ENCODE measurements at regions not wholly inside any gene's neighbourhood (a gene's known extent, or its start where the extent isn't known, plus 50 kb on each side); places are given as distances from the start of the nearest gene placed in this dataset.

DNA sequence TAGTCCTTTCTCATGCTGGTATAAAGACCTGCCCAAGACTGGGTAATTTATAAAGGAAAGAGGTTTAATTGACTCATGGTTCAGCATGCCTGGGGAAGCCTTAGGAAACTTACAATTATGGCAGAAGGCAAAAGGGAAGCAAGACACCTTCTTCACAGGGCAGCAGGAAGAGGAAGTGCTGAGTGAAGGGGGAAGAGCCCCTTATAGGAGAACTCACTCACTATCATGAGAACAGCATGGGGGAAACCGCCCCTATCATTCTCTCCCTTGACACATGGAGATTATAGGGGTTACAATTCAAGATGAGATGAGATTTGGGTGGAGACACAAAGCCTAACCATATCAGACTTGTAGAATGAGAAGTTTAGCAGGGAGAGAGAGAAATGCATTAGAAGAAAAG lies 373.3 kb upstream of the DIAPH2 start:
- no peak for DNase-seq (ENCODE audit: low read depth)

DNA sequence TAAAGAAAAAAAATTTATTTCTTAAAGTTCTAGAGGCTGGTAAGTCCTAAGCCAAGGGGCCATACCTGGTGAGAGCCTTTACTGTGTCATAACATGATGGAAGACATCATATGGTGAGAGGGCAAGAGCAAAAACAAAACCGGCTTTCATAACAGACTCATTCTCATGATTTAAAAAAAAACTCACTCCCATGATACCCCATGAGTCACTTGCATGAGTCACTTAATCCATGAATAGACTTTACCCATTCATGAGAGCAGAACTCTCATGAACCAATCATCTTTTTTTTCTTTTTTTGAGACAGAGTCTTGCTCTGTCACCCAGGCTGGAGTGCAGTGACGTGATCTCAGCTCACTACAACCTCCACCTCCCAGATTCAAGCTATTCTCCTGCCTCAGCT lies 369.7 kb upstream of the DIAPH2 start:
- DNase-seq (ENCODE audit: low read depth), result peak; percentile 15

DNA sequence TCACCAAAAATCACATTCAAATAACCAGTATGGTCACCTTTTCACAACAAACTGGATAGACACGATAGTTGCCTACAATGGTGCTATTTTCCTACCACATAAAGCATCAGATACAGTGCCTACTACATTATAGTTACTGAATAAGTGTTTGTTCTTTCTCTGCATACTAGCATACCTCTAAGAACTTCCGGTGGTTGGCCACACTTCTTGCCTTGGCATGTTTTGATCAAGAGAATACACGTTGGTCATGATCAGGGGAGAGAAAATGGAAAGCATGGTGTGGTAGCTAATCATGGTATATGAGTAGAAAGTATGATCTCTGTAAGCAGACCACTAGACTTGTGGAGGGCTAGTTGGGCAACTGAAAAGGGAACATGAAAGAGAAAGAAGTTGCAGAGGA lies 322.8 kb upstream of the DIAPH2 start:
- no peak for DNase-seq (ENCODE audit: low read depth)

DNA sequence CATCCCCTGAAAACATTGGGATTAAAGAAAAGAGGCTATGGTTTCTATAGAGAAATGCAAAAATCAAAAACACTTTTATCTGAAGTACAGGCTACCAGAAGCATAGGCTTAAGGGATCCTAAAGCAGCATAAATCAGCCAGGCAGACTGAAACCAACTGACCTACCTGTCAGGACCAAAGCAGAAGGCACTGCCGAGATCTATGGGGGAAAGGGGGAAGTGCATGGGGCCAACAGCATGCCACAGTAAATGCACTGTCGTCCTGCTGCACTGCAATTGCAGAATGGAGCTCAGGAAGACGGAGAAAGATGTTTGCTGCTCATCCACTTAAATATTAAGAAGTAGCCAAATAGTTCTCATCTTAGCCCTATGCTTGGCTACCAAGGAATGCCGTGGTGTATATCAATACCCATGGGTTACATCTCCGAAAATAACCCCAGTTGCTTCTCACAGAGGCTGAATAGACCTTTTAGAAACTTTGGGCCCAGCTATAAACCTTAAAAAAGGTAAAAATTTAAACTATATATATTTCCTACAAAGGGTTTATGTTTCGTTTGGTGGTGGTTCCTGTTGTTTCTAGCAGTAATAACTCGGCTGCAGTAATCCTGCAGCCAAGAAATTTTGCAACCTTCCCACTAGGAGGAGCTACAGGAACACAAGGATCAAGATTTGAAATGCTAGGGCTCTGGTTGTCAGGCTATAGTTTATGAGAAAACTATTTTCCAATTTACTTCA lies 312.2 kb upstream of the DIAPH2 start:
- DNase-seq (ENCODE audit: low read depth), result peak; percentile 2

DNA sequence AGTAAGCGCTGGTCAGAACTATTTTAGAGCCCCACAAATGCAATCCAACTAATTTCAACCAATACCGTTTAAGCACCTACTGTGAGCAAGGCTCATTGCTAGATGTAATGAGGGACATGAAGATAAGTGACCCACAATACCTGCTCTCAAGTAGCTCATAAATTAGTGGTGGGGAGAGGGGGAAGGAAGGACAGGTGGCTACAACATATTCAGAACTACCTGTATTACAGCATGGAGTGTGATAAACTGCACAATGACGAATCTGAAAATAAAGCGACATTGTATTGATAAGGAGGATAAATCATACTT lies 311.6 kb upstream of the DIAPH2 start:
- no peak for DNase-seq (ENCODE audit: low read depth)

DNA sequence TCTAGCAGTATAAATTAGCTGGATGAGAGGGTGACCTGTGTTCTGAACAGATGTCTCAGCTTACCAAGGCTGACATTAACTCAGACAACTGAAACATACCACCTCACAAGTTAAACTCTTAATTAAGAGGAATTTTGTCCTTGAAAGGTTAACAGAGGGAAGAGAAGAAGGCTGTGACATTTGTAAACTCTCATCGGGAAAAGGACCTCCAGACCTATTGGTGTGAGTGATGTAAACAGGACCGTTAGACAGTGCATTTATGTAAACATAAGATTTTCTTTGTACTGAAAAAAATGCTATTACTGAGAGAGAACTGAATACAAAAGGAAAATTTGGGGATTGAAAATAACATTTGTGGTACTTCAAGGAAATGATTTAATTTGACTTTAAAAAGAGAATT lies 308.4 kb upstream of the DIAPH2 start:
- DNase-seq (ENCODE audit: low read depth), result no peak

DNA sequence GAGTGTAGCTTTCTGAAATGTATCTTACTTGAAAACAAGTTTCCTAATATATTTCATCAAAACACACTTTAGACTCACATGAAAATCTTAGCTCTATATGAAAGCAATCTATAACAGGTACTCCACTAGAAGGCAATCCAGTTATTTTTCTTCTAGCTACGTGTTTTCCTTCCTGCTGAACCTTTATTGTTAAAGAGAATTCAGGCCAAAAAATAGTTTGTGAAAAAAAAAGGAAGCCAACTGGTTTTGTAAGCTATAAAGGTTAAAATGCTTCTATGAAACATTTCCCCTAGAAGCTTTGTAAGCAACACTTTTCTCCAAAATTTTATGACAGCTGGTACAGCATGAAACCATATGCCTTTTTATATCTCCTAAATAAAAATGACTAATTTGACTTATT lies 304.7 kb upstream of the DIAPH2 start:
- DNase-seq (ENCODE audit: low read depth), result no peak

DNA sequence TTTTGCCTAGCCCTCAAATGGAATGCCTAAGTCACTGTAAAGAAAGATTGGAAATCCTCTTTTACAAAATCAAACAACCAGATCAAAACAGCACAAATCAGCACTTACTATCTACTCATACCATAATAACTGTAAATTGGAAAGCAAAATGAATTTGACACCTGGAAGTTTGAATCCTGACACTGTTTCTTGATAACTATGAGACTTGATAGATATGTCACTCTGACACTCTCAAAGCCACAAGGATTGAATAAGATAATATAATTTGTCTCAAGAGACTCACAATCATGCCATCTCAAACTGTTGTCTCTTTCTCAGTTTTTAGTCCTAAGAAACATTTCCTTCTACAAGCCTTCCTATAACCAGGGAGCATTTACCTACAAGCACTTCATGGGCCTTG lies 302.6 kb upstream of the DIAPH2 start:
- no peak for DNase-seq (ENCODE audit: low read depth)

DNA sequence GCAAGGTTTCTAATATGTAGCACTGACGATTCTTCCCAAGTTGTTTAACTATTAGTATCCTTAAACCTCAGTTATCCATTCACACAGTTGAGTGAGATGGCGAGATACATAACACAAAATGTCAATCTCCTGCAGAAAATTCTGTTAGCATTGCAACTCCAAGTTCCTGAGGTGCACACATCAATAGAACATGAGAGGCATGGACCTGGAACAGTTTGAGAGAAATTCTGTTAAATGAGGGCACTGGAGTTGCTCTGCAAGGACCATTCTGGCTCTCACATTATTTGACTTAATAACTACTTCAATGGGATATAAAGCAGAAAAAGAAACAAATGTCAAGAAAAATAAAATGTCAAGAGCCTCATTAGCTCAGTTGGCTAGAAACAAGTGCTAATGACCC lies 301.2 kb upstream of the DIAPH2 start:
- DNase-seq (ENCODE audit: low read depth), result no peak

DNA sequence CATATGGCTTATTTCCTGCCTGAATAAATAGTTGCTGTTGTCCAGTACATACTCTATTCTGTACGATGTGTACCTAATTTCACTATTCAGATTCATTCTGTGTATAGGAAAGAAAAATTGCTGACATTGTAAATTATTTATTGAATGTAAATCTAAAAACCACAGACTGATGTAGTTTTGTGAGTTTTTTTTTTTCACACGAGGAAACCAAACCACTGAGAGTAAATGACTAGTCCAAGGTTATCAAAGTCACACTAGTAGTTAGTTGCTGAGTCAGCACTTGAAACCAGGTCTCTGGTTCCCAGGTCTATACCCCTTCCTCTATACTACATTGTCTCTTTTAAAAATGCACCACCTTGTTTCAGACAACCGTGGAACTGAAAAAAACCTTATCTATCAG lies 298.3 kb upstream of the DIAPH2 start:
- DNase-seq (ENCODE audit: low read depth), result no peak

DNA sequence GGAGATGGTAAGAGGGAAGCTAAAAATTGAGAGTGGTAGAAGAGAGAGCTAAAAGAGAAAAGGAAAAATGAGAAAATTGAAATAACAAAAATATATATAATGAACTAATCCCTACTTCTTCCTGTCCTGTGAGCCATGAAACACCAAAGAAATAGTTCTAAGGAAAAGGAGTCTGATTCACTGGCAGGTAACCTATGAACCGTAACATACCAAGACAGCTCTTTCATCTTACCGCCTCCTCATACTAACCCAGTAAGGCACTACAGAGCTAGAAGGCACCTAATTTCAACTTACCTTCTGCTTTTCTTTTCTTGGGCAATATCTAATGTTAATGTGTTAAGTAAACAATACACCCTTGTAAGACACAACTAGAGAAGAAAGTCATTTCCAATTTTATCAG lies 297.7 kb upstream of the DIAPH2 start:
- no peak for DNase-seq (ENCODE audit: low read depth)

DNA sequence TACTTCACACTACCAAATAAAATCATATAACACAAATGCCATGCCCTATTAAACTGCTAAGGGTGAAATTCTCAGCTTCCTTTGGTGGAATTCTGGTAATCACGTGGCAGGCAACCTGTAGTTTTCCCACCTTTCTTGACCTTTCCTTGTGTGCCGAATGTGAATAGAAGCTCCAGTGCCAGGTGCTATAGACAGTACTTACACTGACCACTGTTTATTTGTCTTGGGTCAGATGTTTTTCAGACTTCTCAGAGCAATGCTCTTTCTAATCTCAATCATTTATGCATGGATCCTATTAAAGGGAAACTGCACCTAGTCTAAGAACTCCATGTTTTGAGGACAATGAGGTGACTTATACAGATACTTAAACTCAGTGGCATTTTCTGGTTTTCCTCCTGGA lies 296.8 kb upstream of the DIAPH2 start:
- DNase-seq (ENCODE audit: low read depth), result no peak

DNA sequence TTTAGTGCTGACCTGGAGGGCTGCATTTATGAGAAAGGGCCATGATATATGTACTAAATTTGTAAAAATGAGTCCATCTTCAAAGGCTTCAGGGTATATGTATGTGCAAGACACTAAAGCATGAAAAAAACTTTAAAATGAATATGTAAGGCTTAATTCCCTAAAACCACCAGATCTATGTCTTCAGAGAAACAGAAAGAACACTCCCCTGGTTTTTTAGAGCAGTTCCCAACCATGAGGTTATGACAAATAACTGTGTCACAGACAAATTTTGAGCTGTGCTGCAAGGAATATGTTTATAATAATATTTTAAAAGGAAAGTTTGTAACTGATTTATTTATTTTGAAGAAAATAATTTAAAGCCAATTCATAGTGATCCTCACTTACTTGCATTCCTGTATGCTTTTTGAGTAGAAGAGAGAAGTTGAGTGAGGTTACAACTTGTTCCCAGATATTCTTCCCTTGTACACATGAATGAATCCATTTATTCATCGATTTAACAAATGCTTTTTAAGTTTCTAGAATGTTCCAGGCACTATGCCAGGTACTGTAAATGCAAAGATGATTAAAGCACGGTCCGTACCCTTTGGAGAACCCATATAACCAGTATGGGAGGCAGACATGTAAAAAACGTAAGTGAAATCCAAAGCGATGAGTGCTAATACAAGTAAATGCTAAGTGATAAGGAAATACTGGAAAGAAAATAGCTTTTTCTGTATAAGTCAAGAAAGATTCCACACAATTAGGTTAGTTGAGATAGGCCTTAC lies 295.2 kb upstream of the DIAPH2 start:
- DNase-seq (ENCODE audit: low read depth), result no peak

DNA sequence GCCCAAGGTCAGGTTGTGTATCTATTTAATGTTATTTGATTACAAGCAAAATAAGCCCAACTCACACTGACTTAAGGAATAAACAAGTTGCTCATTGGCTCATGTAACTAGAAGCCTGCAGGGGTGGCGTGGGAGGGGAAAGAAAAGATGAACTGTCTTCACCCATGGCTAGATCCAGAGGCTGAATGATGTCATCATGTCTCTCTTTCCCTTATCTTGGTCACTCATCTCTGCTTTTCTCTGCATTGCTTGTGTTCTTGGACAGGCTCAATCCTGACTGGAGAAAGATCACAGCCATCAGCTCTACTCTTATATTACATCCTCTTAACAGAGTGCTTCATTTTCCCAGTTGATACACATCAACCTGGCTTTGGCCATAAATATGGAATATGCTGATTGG lies 290.0 kb upstream of the DIAPH2 start:
- no peak for DNase-seq (ENCODE audit: low read depth)

DNA sequence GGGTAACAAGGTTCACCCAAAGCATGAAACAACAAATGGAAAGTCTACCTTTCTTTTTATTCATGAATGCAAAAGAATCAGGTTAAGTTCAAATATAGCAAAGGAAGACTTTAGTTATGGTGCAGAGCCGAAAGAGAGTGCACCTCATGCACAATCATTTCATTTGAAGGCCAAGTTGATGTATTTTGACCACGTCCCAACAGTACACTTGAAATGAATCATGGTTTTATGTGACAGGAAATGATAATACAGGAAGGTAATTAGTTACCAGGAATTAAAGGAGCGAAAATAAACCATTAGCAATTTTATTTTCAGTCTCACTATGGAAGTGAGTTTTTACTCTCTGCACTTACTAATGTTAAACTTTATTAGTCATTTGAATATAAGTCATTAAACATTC lies 281.2 kb upstream of the DIAPH2 start:
- DNase-seq (ENCODE audit: low read depth), result no peak

DNA sequence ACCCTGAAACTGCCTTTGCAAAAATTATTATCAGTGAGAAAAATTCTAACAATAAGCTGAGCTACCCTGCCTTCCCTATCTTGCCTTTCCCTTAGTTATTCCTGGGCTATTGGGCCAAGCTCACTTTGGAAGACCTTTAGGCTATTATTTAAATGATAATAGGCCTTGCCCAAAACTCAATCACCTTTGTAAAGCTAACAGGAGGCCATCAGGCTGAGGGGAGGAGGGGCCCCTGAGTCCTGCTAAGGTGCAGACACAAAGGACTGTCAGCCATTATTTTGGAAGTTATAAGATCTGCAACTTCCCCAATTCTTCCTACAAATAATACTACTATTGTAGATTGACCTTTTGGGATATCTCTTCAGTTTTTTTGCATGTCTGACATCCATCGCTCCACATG lies 278.8 kb upstream of the DIAPH2 start:
- DNase-seq (ENCODE audit: low read depth), result no peak

DNA sequence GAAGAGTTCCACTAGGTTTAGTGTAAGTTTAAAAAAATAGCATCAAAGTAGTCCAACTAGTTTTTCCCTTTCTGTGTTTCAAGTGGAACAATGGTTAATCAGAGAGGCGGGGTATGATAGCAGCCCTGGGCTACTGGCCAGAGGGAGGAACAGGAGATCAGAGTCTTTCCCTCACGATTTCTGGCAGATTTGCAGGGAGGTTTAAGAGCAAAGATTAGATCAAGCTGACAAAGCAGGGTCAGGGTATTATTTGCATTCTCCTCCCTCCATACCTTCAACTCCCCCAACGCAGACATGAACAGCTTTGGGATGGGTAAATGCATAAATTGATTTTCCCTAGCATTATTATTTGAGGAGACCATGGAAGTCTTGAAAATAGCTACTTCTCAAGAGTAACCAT lies 277.6 kb upstream of the DIAPH2 start:
- DNase-seq (ENCODE audit: low read depth), result no peak

DNA sequence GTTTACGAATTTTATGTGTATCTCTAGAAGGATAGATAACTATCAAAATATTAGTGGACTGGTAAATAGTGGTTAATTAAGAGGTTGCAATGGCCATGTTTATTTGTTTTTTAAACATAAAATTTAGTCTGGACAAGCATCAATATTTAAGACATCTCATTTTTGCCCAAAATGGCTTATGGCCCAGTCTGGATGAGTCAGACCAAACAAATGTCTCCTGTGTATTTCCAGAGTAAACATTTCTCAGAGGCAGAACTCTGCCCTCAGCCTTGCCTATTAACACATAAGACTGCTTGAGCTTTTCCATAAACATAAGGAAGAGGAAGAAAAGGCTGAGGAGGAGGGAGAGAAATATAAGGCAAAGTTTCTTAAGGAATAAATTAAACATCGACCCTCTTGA lies 277.1 kb upstream of the DIAPH2 start:
- DNase-seq (ENCODE audit: low read depth), result peak; percentile 5

DNA sequence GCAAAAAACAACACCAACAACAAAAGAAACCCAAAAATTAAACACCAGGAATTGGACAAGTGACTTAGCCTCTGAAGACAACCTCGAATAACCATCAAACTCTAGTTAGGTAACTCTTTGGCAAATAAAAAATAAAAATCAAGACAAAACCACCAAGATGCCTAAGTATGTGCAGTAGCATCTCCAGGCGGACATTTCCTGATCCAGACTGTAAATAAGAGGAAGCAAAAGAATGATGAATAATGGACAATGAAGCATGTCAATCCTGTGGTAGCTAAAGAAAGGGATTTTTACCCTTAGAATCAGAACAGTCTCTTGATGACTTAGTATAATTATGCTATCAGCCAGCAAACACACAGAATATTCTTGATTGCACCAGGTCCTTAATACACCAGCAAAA lies 276.7 kb upstream of the DIAPH2 start:
- DNase-seq (ENCODE audit: low read depth), result no peak

DNA sequence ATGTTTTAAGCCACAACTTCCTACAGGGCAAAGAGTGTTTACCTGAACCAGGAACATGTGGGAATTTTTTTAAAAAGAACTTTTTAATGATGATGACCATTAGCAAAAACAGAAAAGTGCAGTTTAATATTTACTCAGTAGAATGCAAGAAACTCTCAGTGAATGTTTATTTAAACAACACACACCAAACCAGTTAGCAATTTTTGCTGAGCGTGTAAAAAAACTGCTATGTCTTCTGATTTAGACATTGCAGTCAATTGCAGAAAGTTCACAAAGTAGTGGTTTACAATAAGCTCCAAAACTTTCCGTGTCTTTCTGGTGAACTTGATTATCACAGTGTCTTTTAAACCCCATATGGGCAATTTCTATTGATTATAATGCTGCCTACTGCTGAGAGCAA lies 273.7 kb upstream of the DIAPH2 start:
- DNase-seq (ENCODE audit: low read depth), result no peak

DNA sequence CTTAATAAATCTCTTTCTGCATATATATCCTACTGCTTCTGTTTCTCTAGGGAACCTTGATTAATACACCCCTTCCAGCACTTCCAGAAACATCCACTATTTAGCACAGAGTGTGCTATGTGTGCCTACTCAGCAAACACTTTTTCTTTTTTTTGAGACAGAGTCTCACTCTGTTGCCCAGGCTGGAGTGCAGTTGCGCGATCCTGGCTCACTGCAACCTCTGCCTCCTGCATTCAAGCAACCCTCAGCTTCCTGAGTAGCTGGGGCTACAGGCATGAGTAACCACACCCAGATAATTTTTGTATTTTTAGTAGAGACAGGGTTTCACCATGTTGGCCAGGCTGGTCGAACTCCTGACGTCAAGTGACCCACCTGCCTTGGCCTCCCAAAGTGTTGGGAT lies 266.9 kb upstream of the DIAPH2 start:
- no peak for DNase-seq (ENCODE audit: low read depth)

DNA sequence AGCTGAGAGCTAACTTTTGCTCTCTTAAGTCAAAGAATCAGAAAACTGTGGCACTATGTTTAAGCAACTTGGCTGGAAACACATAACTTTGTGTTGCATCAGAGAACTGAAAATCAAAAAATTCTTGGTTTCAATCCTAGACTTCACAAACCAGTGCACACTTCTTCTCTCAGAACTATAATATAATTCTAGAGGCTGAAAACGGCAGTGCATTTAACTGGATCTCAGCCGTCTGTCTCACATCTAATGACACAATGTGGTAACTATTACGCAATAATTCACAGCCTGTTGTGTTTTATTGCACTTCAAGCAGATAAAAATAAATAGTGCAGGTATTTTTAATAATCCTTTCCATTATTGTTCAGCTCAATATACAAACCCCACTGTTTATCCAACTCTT lies 260.6 kb upstream of the DIAPH2 start:
- no peak for DNase-seq (ENCODE audit: low read depth)

DNA sequence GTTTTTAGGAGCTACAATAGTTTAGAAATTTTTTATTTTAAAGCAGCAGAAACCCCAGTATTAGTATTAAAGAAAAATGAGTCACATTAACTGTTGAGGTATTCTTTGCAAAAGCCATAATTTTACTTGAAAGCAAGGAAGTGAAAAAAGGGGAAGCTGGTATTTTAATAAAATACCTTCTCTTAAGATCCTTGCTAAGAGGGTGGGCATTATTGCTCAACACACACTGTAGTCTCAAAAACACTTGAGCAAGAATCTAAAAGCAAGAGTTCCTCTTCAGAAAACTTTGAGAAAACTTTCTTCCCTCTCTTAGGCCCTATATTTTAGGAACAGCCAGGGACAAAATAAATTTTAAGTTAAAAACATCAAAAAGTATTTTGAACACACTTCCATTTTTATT lies 259.4 kb upstream of the DIAPH2 start:
- DNase-seq (ENCODE audit: low read depth), result no peak

DNA sequence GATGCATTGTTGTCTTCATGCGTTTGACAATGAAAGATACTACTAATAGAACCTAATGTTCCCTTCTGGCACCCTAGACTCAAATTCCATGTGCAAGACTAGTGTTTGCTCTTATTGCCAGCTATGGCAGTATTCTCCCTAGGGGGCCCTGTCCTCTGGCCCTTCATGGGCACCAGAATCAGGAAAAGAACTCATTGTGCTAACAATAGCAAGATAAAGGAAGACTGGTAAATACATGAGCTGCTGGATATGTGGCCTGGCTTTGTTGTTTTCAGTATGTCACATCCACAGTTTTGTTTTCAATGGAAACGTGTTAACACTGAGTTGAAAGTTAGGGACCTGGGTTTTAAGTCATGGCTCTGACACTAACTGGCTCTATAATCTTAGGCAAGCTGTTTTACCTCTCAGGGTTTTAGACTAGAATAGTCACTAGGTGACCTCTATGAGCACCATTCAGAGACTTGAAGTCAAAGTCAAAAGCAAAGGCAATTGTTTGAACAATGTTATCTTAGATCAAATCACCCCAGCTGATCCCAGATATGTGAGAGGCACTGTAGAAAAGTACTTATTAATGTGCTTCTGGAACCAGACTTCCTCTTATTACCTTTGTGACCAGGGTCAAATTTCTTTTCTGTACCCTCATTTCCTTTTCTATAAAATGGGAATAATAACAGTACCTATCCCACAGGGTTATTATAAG lies 253.7 kb upstream of the DIAPH2 start:
- DNase-seq (ENCODE audit: low read depth), result no peak

All from HS-5 (cell line).